Activated CD8-positive, alpha-beta memory T cell treated with anti-CD3 and anti-CD28 coated beads for 48 hours (primary cell): ENCODE measurements at regions not wholly inside any gene's neighbourhood (a gene's known extent, or its start where the extent isn't known, plus 50 kb on each side); places are given as distances from the start of the nearest gene placed in this dataset.
"Not testable (repeated sequence)": the region's sequence is repeated elsewhere in the genome, so short reads cannot be mapped to it uniquely, and the experiment has no call there.

Experiments
- DNase-seq, 3 experiments: peaks; one replicate each; pipeline ENCODE4 v3.0.0-alpha.2; 2020; ENCODE audit warnings: low read depth in 2 of 3, low spot score in 2 of 3

DNA sequence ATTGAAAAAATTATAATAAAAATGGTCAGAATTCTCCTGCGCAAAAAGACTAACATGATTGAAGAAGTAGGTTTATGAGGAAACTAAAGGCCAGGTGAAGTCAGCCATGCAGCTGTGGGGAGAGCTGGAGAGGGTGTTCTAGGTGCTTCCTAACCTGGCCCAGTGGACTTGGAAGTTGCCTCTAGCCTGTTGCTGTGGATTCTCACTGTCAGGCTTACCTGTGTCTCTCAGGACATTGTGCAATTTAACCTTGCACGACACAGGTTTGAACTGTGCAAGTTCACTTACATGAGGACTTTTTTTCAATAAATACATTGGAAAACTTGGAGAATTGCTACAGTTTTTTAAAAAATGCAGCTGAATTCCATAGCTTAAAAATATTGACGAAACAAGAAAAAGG, 266.4 kb downstream of the CXCL12 start:
- DNase-seq = no peak

DNA sequence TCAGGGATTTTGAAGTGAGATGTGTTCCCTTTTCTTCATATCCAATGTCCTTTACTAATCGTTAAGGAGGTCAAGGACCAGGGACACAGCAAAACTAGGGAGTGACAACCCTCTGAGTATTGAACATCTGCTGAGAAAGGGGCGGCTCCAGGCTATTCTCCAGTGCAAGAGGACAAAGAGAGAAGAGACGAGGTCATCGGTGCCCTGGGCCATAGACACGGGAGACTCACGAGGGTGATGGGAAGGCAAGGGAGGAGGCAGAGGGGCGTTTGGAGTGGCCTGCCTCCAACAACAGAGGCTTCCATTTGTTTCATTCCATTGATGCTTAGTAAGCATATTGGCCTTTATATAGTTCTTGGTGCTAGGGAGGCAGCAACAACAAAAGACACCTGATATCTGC, 268.4 kb downstream of the CXCL12 start:
- no peak for DNase-seq

DNA sequence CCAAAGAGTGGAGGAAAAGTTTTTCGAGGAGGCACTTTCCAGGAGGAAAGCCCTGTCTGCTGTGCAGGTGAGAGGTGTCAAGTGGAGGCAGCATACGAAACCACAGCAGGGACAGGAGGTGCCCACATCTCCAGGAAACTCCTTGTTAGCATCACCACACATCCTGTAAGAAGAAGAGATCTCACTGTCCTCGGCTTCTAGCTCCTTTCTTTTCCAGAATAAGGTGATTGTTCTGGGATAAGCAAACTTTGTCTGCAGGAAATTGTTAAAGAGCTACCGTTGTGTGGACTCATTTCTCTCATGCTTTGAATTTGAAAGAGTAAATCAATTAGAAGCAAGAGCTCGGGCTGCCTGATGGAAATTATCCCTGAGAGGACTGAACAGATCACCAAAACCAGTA, 269.4 kb downstream of the CXCL12 start:
- no peak for DNase-seq

DNA sequence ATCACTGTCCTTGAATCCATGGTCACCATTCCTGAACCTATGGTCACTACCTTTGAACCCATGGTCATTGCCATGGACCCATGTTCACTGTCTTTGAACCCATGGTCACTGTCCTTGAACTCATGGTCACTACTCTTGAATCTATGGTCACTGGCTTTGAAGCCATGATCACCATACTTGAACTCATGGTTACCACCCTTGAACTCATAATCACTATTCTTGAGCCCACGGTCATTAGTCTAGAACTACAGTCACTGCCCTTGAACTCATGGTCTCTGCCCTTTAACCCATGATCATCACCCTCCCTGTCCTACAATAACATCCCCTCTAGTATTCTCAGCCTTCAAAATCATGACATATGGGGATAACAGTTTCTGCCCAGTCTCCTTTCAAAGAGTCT, 270.5 kb downstream of the CXCL12 start:
- no peak for DNase-seq

DNA sequence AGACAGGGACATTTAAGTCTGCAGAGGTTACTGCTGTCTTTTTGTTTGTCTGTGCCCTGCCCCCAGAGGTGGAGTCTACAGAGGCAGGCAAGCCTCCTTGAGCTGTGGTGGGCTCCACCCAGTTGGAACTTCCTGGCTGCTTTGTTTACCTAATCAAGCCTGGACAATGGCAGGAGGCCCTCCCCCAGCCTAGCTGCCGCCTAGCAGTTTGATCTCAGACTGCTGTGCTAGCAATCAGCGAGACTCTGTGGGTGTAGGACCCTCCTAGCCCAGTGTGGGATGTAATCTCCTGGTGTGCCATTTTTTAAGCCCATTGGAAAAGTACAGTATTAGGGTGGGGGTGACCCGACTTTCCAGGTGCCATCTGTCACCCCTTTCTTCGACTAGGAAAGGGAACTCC, 272.6 kb downstream of the CXCL12 start:
- not testable (repeated sequence) for DNase-seq

DNA sequence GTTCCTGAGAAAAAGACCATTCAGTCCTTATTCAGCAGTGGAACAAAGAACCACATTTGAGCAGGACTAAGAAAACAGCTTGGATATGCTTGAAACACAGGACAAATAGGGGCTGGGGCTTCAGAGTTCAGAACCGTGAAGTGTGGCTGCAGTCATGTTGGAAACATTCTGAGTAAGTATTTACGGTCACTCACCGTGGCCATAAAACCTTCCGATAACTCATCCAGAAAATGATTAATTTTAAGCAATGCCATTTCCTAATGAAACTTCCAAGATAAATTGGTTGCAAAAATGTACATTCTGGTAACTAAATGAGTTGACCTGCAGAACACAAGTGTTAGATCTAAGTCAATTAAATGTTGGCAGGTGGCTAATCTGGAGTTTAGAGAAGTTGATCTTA, 279.2 kb downstream of the CXCL12 start:
- DNase-seq = no peak

DNA sequence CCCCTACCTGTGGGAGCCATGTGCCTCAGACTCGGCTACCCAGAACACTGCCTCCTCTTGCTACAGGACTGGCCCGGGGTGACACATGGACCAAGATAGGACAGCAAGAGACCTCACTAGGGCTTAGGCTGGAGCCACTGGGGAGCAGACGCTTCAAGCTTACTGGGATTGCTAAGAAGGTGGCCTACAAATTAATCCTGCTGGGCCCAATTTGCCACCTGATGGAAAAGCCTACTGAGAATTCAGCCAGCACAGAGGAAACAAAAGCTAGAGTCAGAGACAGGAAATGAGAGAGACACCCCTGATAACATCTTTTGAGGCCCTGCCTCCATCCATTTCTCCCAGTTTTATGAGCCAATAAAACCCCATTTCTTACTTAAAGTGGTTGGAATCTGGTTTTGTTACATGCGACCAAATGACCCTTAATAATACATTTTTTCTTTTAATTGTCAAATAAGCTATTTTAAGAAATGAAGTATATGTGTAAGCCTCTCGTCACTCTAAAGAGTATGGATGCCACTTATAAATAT, 282.1 kb downstream of the CXCL12 start:
- no peak for DNase-seq

DNA sequence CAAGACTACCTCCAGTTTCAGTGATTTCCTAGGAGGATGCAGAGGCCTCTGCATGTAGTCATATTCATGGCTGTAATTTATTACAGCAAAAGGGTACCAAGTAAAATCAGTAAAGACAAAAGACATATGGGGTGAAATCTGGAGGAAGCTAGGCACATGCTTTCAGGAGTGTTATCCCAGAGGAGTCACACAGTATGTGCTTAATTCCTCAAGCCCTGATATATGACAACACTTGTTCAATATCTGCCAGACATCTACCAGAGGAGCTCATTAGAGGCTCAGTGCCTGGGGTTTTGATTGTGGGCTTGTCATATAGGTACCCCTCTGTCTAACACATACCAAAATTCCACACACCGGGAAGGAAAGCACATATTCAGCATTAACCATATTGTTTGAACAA, 283.8 kb downstream of the CXCL12 start:
- no peak for DNase-seq

DNA sequence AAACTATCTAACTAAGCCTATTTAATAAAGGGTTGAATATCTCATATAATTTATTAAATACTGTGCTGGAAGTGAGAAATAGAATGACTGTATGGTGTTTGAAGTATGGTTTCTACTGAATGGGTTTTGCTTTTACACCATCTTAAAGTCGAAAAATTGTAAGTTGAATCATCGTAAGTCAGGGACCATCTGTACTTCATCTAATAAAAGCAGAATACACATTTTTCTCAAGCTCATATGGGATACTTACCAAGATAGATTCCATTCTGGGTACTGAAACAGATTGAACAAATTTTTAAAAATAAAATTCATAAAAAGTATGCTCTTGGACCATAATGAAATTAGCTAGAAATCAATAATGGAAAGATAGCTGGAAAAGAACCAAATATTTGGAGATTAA, 285.4 kb downstream of the CXCL12 start:
- no peak for DNase-seq

DNA sequence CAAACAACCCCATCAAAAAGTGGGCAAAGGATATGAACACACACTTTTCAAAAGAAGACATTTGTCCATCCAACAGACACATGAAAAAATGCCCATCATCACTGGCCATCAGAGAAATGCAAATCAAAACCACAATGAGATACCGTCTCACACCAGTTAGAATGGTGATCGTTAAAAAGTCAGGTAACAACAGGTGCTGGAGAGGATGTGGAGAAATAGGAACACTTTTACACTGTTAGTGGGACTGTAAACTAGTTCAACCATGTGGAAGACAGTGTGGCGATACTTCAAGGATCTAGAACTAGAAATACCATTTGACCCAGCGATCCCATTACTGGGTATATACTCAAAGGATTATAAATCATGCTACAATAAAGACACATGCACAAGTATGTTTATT, 288.7 kb downstream of the CXCL12 start:
- not testable (repeated sequence) for DNase-seq

DNA sequence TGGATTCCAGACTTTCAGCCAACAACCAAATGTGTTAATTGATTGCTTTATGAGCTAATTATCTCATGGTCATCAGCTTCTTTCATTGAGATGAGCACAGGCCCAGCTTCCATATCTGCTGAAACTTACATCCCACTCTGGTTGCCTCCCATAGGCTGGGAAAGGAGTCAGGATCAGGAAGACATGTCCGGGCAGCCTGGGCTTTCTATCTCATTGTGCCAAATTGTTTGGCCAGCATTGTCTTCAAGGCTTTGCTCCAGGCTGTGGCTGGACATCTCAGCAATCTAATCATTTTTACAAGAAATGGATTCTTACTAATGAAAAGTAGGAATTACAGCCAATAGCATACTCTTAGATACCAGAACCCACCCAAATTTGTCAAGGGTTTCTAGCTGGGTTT, 295.2 kb downstream of the CXCL12 start:
- no peak for DNase-seq

DNA sequence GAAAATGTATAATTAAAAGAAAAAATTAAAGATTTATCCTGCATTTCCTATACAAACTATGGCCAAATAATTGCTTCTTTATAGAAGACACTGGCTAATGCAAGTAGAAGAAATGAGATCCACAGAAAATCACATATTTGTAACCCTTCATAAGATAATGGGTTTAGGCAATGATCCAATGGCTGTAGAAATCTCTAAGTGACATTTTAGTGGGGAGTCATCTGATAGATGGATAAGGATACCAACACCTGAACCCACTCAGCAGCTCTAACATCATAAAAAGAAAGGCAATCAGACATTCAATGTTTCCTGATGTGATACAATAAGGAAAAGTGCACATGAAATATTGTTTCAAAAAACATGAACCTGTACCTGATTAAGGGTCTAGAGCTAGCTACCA, 297.5 kb downstream of the CXCL12 start:
- DNase-seq = no peak

DNA sequence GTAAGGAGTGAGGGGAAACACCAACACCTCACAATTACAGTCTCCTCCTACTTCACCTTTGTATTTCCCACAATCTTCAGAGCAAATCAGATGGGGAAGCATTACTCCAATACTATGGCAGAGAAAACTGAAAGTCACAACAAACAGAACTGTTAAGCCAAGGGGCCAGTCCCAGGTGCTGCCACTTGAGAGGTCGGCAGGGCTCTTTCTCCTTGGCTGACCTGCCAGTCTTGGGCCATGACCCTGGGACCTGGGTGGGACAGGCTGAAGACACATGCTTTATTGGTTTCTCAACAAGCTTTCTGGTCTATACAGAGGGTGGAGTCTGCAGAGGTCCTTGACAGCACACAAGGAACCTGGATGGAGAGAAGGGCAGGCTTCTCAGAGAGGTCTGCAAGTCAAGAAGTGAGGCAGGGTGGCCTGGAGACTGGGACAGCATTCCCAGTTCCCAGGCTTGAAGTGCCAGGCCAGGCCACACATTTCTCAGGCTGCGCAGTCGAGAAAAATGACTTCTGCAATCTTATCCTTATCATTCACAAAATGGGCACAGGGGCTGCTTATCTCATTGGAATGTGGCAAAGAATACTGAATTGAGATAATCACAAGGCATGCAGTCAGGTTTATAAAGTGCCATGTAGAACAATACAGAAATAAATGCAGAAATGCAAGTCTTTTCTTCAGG, 301.0 kb downstream of the CXCL12 start:
- no peak for DNase-seq

DNA sequence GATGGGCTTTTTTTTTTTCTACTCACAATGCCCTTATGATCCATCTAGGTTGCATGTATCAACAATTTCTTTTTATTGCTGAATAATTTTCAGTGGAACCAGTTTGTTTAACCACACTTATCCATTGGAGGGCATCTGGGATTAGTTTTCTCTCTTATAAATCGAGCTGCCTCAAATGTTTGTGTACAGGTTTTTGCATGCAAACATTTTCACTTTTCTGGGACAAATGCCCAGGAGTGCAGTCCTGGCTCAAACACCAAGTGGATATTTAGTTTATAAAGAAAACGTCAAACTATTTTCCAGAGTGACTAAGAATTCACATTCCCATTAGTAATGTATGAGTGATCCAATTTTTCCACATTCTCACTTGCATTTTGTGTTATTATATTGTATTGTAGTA, 313.4 kb downstream of the CXCL12 start:
- DNase-seq = no peak

DNA sequence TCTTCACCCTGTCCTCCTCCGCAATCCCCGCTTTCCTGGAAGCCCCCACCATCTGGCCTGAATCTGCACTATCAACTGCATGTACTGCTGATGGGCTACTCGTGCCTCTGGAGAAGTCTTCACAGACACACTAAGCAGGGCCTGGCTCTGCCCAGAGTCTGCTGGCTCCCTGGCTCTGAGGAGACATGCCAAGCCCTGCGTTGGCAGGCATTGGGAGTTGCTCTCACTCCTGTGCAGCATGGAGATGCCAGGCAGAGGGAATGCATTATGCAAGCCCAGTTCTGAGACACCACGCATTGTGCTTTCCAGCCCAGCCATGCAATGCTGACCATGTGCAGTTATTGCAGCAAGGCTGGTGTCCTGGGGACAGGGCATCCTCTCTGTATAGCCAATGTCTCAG, 314.6 kb downstream of the CXCL12 start:
- no peak for DNase-seq

DNA sequence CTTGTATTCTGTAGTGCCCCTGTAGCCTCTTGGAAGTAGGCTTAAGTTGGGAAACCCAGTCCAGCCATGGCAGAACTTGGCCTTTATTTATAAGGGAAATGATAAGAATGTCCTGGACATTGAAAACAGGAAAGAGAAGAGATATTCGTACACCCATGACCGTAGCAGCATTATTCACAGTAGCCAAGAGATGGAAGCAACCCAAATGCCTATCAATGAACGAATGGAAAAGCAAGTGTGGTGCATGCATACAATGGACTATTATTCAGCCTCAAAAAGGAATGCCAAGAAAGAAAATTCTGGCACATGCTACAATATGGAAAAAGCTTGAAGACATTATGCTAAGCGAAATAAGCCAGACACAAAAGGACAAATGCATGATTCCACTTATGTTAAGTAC, 315.3 kb downstream of the CXCL12 start:
- no peak for DNase-seq

DNA sequence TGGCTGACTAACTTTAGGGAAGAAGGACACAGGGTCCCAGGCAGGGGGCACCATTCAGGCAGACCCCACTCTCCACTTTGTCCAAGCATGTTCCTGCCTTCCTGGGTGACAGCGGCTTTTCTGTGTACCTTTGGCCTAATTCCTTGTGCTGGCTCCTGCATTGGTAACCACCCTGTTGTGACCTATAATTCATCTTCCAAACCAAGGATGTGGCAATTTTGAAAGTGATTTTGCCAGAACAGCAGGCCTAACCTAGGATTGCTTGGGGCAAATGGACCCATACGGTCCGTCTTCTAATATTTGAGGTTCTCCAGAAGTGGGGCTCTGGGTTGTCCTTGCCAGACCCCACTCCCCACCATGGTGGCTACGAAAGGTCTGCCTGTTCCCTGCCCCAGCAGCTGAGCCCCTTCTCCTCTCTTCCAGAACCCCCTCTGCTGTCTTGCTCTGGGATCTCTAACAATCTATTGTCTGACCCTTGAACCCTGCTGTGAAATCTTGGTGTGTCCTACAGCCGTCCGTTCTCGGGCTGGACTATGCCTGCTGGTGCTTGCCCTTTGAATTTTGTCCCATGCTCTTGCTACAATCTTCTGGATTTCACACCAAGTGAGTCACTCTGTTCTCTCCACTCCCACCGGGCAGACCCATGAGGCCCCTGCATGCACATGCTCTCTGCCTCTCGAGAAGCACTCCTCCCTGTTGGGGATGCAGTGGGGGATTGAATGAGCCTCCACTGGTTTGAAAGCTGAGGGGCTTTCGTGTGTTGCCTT, 316.0 kb downstream of the CXCL12 start:
- DNase-seq = no peak

DNA sequence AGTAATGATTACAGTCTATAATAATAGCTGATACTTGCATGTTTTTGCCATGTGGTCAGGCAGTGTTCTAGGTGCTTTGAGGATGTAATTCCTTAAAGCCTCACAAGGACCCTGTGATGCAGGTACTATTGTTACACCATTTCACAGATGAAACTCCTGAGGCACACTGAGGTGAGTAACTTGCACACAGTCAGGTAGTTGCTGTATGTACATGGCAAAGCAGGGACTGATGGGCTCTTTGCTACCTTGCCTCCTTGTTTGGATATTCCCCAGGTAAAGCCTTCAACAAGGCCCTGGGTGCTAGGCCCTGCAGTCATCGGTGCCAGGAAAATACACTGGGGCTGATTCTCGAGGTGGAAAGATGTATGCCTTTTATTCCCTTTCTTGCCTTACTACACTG, 317.5 kb downstream of the CXCL12 start:
- DNase-seq = no peak

DNA sequence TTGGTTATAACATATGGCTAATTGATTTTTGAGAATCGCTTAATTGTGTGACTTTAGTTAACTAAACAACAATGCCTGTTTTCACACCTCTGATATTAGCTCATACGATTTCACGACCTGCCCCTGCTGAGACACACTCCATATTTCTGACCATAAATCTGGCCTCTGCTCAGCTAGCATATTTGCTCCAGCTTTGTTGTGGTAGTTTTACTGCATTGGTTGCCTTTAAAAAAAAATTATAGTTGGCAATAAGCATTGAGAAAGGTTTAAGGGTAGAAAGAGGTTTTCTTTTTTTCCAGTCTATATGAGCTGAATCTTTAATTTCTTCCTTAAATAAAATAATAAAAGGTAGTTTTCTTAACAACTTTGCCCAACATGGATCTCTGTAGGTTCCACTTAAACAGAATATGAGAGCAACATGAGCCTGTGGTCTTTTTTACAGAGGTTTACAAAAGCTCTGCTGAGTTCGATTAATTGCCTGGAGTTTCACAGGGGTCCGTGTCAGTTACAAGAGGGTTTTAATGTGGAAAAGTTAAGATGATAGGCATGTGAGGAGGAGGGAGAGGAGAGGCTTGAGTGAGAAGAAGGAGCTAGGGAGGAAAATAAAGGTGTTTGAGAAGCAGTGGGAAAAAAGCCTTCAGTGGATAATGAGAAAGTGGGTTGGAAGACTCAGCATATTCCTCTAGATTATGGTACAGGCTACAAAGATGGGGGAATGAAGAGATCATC, 318.2 kb downstream of the CXCL12 start:
- DNase-seq = no peak

DNA sequence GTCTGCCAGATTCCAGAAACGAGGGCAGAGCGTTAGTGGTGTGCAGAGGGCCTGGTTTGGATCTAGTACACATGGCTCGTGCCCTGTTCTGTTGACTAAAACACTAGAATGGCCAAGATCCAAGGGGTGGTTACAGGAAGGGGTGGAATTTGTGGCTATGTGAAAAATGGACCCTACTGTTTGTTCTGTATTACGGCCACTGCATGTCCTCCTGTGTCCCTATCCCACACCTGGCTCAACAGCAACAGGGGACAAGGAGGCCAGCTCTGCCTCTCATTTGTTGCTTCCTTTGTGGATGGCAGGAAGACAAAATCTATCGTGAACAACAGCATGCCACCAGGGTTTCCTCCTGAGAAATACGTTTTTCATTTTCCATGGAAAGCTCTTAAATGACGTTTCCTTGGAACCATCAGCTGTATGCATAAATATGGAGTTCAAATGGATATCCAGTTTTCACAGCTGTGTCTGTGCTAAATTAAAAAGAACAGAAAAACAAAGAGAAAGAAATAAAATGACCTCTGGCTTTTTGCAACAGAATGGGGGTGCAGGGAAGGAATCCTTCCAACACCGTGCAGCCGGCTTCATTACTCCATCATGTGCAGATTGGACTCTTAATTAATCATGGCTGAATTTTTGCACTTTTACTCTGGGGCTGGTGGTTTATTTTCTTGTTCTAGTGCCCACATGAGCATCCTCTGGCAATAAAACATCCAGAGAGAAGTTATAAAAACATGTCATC, 318.9 kb downstream of the CXCL12 start:
- no peak for DNase-seq
